Parathyroid adenoma (tissue), 2 donors: ENCODE measurements at regions not wholly inside any gene's neighbourhood (a gene's known extent, or its start where the extent isn't known, plus 50 kb on each side); places are given as distances from the start of the nearest gene placed in this dataset.

ENCODE experiments used
- H2AFZ ChIP-seq: fragments of 300-600 bp; sonication (generic); one replicate; pipeline ENCODE4 v1.7.0; 2017; ENCODE audit warnings: antibody characterized with exemption, mild to moderate bottlenecking
- H3K27ac ChIP-seq: fragments of 300-600 bp; sonication (generic); one replicate; pipeline ENCODE4 v1.7.0; 2017
- H3K27me3 ChIP-seq: fragments of 300-600 bp; sonication (generic); one replicate; pipeline ENCODE4 v1.7.0; 2017; ENCODE audit warnings: low read length; ENCODE audit not compliant: control insufficient read depth, insufficient read depth
- H3K36me3 ChIP-seq: fragments of 300-600 bp; sonication (generic); one replicate; pipeline ENCODE4 v1.7.0; 2017; ENCODE audit warnings: low read length; ENCODE audit not compliant: control insufficient read depth, insufficient read depth
- H3K4me1 ChIP-seq: fragments of 300-600 bp; sonication (generic); one replicate; pipeline ENCODE4 v1.7.0; 2017; ENCODE audit warnings: control low read depth
- H3K4me2 ChIP-seq: fragments of 300-600 bp; sonication (generic); one replicate; pipeline ENCODE4 v1.7.0; 2017; ENCODE audit warnings: low read length
- H3K4me3 ChIP-seq: fragments of 300-600 bp; sonication (generic); one replicate; pipeline ENCODE4 v1.7.0; 2017; ENCODE audit warnings: low read depth, low read length
- H3K79me2 ChIP-seq: fragments of 300-600 bp; sonication (generic); one replicate; pipeline ENCODE4 v1.7.0; 2017; ENCODE audit warnings: control low read depth
- H3K9ac ChIP-seq: fragments of 300-600 bp; sonication (generic); one replicate; pipeline ENCODE4 v1.7.0; 2017; ENCODE audit warnings: mild to moderate bottlenecking
- H3K9me3 ChIP-seq: fragments of 300-600 bp; sonication (generic); one replicate; pipeline ENCODE4 v1.7.0; 2017; ENCODE audit warnings: low read length; ENCODE audit not compliant: control insufficient read depth
- CTCF ChIP-seq: fragments of 300-600 bp; sonication (generic); IDR thresholded peaks from one replicate; pipeline ENCODE4 v1.7.0; 2017; ENCODE audit warnings: antibody characterized with exemption, mild to moderate bottlenecking
- donor health status: primary hyperparathyroidism.

GRCh38 chr11:45385423-45385822, 99.3 kb upstream of the SYT13 start:
- no peak overlapping the region for H3K9ac ChIP-seq
- H3K79me2 ChIP-seq: no peaks in the 10 kb centered on the region
- H3K27me3 ChIP-seq: no peaks in the 10 kb centered on the region
- TF ChIP-seq CTCF: no peak
- no peaks in the 10 kb centered on the region for H3K36me3 ChIP-seq
- no peak overlapping the region for H3K27ac ChIP-seq
- no peak overlapping the region for H3K4me3 ChIP-seq
- no peak overlapping the region for H2AFZ ChIP-seq
- no peaks in the 10 kb centered on the region for H3K4me1 ChIP-seq
- H3K9me3 ChIP-seq: no peaks in the 10 kb centered on the region
- H3K4me2 ChIP-seq: no peak overlapping the region

GRCh38 chr11:45384711-45385241, 98.6 kb upstream of the SYT13 start:
- TF ChIP-seq CTCF: no peak
- Histone ChIP-seq H3K9me3 (no peaks in the 10 kb centered on the region), H3K36me3 (no peaks in the 10 kb centered on the region), H3K4me2 (no peak overlapping the region), H3K4me1 (no peaks in the 10 kb centered on the region), H3K27ac (no peak overlapping the region), H3K27me3 (no peaks in the 10 kb centered on the region), H3K4me3 (no peak overlapping the region), H2AFZ (no peak overlapping the region), H3K79me2 (no peaks in the 10 kb centered on the region), H3K9ac (no peak overlapping the region)

GRCh38 chr11:45384016-45384415, 97.9 kb upstream of the SYT13 start:
- Histone ChIP-seq H3K9ac (no peak overlapping the region), H3K36me3 (no peaks in the 10 kb centered on the region), H3K79me2 (no peaks in the 10 kb centered on the region), H3K27me3 (no peaks in the 10 kb centered on the region), H3K4me1 (no peaks in the 10 kb centered on the region), H3K4me2 (no peak overlapping the region), H2AFZ (no peak overlapping the region), H3K27ac (no peak overlapping the region), H3K4me3 (no peak overlapping the region), H3K9me3 (no peaks in the 10 kb centered on the region)
- TF ChIP-seq CTCF: no peak

- Histone ChIP-seq H3K4me1 (no peaks in the 10 kb centered on the region), H3K36me3 (no peaks in the 10 kb centered on the region), H3K9ac (no peak overlapping the region), H3K27me3 (no peaks in the 10 kb centered on the region), H3K9me3 (no peaks in the 10 kb centered on the region), H3K27ac (no peak overlapping the region), H3K4me2 (no peak overlapping the region), H2AFZ (no peak overlapping the region), H3K79me2 (no peaks in the 10 kb centered on the region), H3K4me3 (no peak overlapping the region)
- no peak for TF ChIP-seq CTCF
Measured at GRCh38 chr11:45383224-45383623, 97.1 kb upstream of the SYT13 start.

GRCh38 chr11:45382133-45382878, 96.2 kb upstream of the SYT13 start:
- no peak for TF ChIP-seq CTCF
- Histone ChIP-seq H3K79me2 (no peaks in the 10 kb centered on the region), H3K9ac (no peak overlapping the region), H3K4me2 (no peak overlapping the region), H3K9me3 (no peaks in the 10 kb centered on the region), H3K4me3 (no peak overlapping the region), H3K27ac (no peak overlapping the region), H3K27me3 (no peaks in the 10 kb centered on the region), H3K36me3 (no peaks in the 10 kb centered on the region), H2AFZ (no peak overlapping the region), H3K4me1 (no peaks in the 10 kb centered on the region)
